GM10248 (cell line): ENCODE measurements at regions not wholly inside any gene's neighbourhood (a gene's known extent, or its start where the extent isn't known, plus 50 kb on each side); places are given as distances from the start of the nearest gene placed in this dataset.
"Not testable (repeated sequence)": the region's sequence is repeated elsewhere in the genome, so short reads cannot be mapped to it uniquely, and the experiment has no call there.

ENCODE experiments used
- CTCF ChIA-PET: fragments of 300-600 bp; sonication (Branson Sonifier 250); formaldehyde crosslinking; extraction: SDS; loops from one replicate; lab custom pipeline; 2021; ENCODE audit warnings: antibody characterized with exemption; lab: Yijun Ruan, JAX
- POLR2A ChIA-PET: fragments of 350-650 bp; sonication (Branson Sonifier 250); formaldehyde crosslinking; extraction: SDS; loops from one replicate; lab custom pipeline; 2020; ENCODE audit warnings: antibody characterized with exemption; lab: Yijun Ruan, JAX
- DNase-seq: peaks from one replicate; pipeline ENCODE4 v3.0.0; 2012; ENCODE audit errors: extremely low spot score
- TF ChIP-seq, protein P1 (sequence below): IDR thresholded peaks from 2 replicates; pipeline ENCODE4 v1.5.1; 2012; ENCODE audit warnings: mild to moderate bottlenecking, low read depth; ENCODE audit errors: extremely low read depth, missing control alignments, control extremely low read depth

- CTCF ChIA-PET, result no interaction called here
- no peak for DNase-seq
- POLR2A ChIA-PET, result no interaction called here
- TF ChIP-seq, protein P1, sequence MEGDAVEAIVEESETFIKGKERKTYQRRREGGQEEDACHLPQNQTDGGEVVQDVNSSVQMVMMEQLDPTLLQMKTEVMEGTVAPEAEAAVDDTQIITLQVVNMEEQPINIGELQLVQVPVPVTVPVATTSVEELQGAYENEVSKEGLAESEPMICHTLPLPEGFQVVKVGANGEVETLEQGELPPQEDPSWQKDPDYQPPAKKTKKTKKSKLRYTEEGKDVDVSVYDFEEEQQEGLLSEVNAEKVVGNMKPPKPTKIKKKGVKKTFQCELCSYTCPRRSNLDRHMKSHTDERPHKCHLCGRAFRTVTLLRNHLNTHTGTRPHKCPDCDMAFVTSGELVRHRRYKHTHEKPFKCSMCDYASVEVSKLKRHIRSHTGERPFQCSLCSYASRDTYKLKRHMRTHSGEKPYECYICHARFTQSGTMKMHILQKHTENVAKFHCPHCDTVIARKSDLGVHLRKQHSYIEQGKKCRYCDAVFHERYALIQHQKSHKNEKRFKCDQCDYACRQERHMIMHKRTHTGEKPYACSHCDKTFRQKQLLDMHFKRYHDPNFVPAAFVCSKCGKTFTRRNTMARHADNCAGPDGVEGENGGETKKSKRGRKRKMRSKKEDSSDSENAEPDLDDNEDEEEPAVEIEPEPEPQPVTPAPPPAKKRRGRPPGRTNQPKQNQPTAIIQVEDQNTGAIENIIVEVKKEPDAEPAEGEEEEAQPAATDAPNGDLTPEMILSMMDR, result no peak
Measured at GRCh38 chr2:183967756-183968155, 630.6 kb upstream of the ZNF804A start.

DNA sequence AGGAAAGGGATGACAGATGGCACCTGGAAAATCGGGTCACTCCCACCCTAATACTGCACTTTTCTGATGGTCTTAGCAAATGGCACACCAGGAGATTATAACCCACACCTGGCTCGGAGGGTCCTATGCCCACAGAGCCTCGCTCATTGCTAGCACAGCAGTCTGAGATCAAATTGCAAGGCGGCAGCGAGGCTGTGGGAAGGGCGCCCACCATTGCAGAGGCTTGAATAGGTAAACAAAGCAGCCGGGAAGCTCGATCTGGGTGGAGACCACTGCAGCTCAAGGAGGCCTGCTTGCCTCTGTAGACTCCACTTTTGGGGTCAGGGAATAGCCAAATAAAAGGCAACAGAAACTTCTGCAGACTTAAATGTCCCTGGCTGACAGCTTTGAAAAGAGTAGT is 622.7 kb upstream of the ZNF804A start:
- DNase-seq, CTCF ChIA-PET, POLR2A ChIA-PET: not testable (repeated sequence)

- POLR2A ChIA-PET, result no interaction called here
- TF ChIP-seq, protein P1, result no peak
- CTCF ChIA-PET, result interaction anchor here (1.2 kb wide), 1 partner anchor 10 kb away, joined by 3 read pairs; no protein-coding TSS in a partner anchor
- DNase-seq, result no peak
Measured at GRCh38 chr2:183984871-183985270, 613.5 kb upstream of the ZNF804A start.

DNA sequence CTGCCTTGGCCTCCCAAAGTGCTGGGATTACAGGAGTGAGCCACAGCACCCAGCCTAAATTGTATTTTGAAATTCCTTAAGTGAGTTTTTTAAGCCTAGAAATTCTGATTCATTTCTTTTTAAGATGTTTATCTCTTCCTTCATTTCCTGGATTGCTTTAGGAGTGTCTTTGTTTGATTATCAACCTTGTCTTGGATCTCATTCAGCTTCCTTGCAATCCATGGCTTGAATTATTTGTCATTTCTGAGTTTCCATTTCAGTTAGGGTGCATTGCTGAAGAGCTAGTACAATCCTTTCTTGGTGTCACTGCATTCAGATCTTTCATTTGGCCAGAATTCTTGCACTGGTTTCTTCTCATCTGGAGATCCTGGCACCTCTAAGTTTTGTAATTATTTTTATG is 606.4 kb upstream of the ZNF804A start:
- DNase-seq, result no peak
- POLR2A ChIA-PET, result no interaction called here
- CTCF ChIA-PET, result interaction anchor here (1.2 kb wide), 1 partner anchor 14 kb away, joined by 3 read pairs; no protein-coding TSS in a partner anchor
- TF ChIP-seq, protein P1, result no peak

DNA sequence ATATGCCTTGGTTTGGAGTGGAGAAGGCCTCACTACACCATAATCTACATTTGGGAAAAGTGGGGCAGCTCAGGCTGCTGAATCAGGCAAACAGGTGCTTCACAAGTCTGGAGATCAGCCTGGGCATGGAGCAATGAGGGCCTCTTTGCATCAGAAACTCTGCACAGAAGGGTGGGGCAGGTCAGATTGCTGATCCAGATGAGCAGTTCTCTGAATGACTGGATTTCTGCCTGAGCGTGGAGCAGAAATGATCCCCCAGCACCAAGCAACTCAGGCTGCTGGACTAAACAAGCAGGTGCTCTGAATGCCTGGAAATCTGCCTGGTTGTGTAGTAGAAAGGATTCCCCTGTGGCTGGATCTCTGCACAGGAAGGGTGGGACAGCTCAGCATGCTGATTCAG is 605.3 kb upstream of the ZNF804A start:
- POLR2A ChIA-PET, result no interaction called here
- no peak for DNase-seq
- CTCF ChIA-PET, result interaction anchor here (1.2 kb wide), 1 partner anchor 13 kb away, joined by 3 read pairs; no protein-coding TSS in a partner anchor
- TF ChIP-seq, protein P1, result no peak

- no peak for DNase-seq
- CTCF ChIA-PET, result interaction anchor here (1.1 to 1.3 kb wide), 2 partner anchors 11 to 12 kb away, joined by 3 read pairs; no protein-coding TSS in a partner anchor
- POLR2A ChIA-PET, result no interaction called here
- TF ChIP-seq, protein P1, result no peak
Measured at GRCh38 chr2:183995632-183996031, 602.7 kb upstream of the ZNF804A start.

GRCh38 chr2:183996825-183997793 is 601.2 kb upstream of the ZNF804A start:
- no peak for DNase-seq
- ChIA-PET CTCF (interaction anchor here (2.5 kb wide), 1 partner anchor 12 kb away, joined by 10 read pairs; no protein-coding TSS in a partner anchor), POLR2A (no interaction called here)
- TF ChIP-seq, protein P1, result no peak
